HEK293 (cell line): ENCODE measurements at regions not wholly inside any gene's neighbourhood (a gene's known extent, or its start where the extent isn't known, plus 50 kb on each side); places are given as distances from the start of the nearest gene placed in this dataset.

Experiments
- CTCF ChIA-PET: fragments of 350-600 bp; formaldehyde crosslinking; extraction: SDS; loops from one replicate; lab custom pipeline; 2021; ENCODE audit warnings: antibody characterized with exemption; lab: Yijun Ruan, JAX
- POLR2A ChIA-PET: fragments of 300-600 bp; formaldehyde crosslinking; extraction: SDS; loops from one replicate; lab custom pipeline; 2020; ENCODE audit warnings: antibody characterized with exemption, inconsistent platforms; lab: Yijun Ruan, JAX
- H3K27ac ChIP-seq: fragments of 200-500 bp; sonication (Bioruptor generic); 2 replicates; pipeline ENCODE4 v1.5.1; 2014; ENCODE audit warnings: low read depth, low read length, control low read depth, inconsistent platforms; ENCODE audit errors: extremely low read depth
- H3K36me3 ChIP-seq, 2 experiments: fragments of 200-500 bp in 1 of 2; sonication (Bioruptor generic) in 1 of 2; 1 replicate in 1 of 2; 2 replicates in 1 of 2; pipeline ENCODE4 v1.5.1; 2014 to 2017; ENCODE audit warnings: inconsistent platforms in 2 of 2, low read length in 2 of 2; ENCODE audit not compliant: control insufficient read depth in 2 of 2, insufficient read depth in 1 of 2
- H3K4me1 ChIP-seq: fragments of 200-500 bp; sonication (Bioruptor generic); 2 replicates; pipeline ENCODE4 v1.5.1; 2014; ENCODE audit warnings: mild to moderate bottlenecking, low read length, inconsistent platforms; ENCODE audit not compliant: control insufficient read depth, insufficient read depth
- H3K4me3 ChIP-seq: 2 replicates; pipeline ENCODE4 v1.5.1; 2011; ENCODE audit warnings: low read depth, mild to moderate bottlenecking, control low read depth, low read length, moderate library complexity
- H3K9me3 ChIP-seq: fragments of 200-500 bp; sonication (Bioruptor generic); 2 replicates; pipeline ENCODE4 v1.5.1; 2014; ENCODE audit warnings: low read depth, low read length, inconsistent platforms; ENCODE audit not compliant: control insufficient read depth, insufficient read depth
- KLF17 ChIP-seq: fragments of 450-650 bp; formaldehyde crosslinking; IDR thresholded peaks from 2 replicates; pipeline ENCODE4 v1.5.1; 2016; ENCODE audit warnings: missing biosample characterization, missing genetic modification characterization
- OVOL3 ChIP-seq: fragments of 450-650 bp; formaldehyde crosslinking; IDR thresholded peaks from 2 replicates; pipeline ENCODE4 v1.5.1; 2016; ENCODE audit warnings: missing biosample characterization, missing genetic modification characterization
- ZBTB10 ChIP-seq: fragments of 450-650 bp; formaldehyde crosslinking; IDR thresholded peaks from 2 replicates; pipeline ENCODE4 v1.5.1; 2016; ENCODE audit warnings: missing biosample characterization, missing genetic modification characterization
- ZEB2 ChIP-seq: fragments of 450-650 bp; formaldehyde crosslinking; IDR thresholded peaks from 2 replicates; pipeline ENCODE4 v1.5.1; 2016; ENCODE audit warnings: missing biosample characterization, missing genetic modification characterization
- ZNF266 ChIP-seq: fragments of 450-650 bp; formaldehyde crosslinking; IDR thresholded peaks from 2 replicates; pipeline ENCODE4 v1.5.1; 2016; ENCODE audit warnings: missing biosample characterization, missing genetic modification characterization, low read depth
- ZNF335 ChIP-seq: fragments of 450-650 bp; formaldehyde crosslinking; conservative IDR thresholded peaks from 2 replicates; pipeline ENCODE4 v1.5.1; 2016; ENCODE audit warnings: missing biosample characterization, missing genetic modification characterization
- ZNF404 ChIP-seq: fragments of 450-650 bp; formaldehyde crosslinking; IDR thresholded peaks from 2 replicates; pipeline ENCODE4 v1.5.1; 2017; ENCODE audit warnings: missing biosample characterization, missing genetic modification characterization
- ZNF488 ChIP-seq: fragments of 450-650 bp; formaldehyde crosslinking; IDR thresholded peaks from 2 replicates; pipeline ENCODE4 v1.5.1; 2016; ENCODE audit warnings: missing biosample characterization, missing genetic modification characterization
- ZNF513 ChIP-seq: fragments of 450-650 bp; IDR thresholded peaks from 2 replicates; pipeline ENCODE4 v1.5.1; 2018; ENCODE audit warnings: missing biosample characterization, missing genetic modification characterization
- ZNF560 ChIP-seq: fragments of 450-650 bp; formaldehyde crosslinking; IDR thresholded peaks from 2 replicates; pipeline ENCODE4 v1.5.1; 2017; ENCODE audit warnings: missing biosample characterization, missing genetic modification characterization, borderline replicate concordance
- ZNF704 ChIP-seq: fragments of 450-650 bp; formaldehyde crosslinking; IDR thresholded peaks from 2 replicates; pipeline ENCODE4 v1.5.1; 2016; ENCODE audit warnings: missing biosample characterization, missing genetic modification characterization
- ZNF830 ChIP-seq: fragments of 450-650 bp; IDR thresholded peaks from 2 replicates; pipeline ENCODE4 v1.5.0; 2018; ENCODE audit warnings: missing biosample characterization, missing genetic modification characterization, low read depth, mild to moderate bottlenecking, moderate library complexity
- TF ChIP-seq, protein P1 (sequence below): fragments of 450-650 bp; formaldehyde crosslinking; IDR thresholded peaks from 2 replicates; pipeline ENCODE4 v1.5.1; 2017; ENCODE audit warnings: missing biosample characterization, missing genetic modification characterization
- TF ChIP-seq, protein P2 (sequence below): fragments of 450-650 bp; formaldehyde crosslinking; optimal IDR thresholded peaks from 2 replicates; pipeline ENCODE3; 2016; ENCODE audit warnings: missing biosample characterization, mild to moderate bottlenecking, missing genetic modification characterization
- TF ChIP-seq, protein P3 (sequence below): fragments of 450-650 bp; formaldehyde crosslinking; conservative IDR thresholded peaks from 2 replicates; pipeline ENCODE4 v1.5.1; 2016; ENCODE audit warnings: low read depth, missing biosample characterization, missing genetic modification characterization

- TF ChIP-seq ZNF704 (tag by site-specific recombination) (no peak), ZNF335 (tag by site-specific recombination) (no peak), ZNF513 (tag by site-specific recombination) (no peak), OVOL3 (no peak), ZNF404 (tag by site-specific recombination) (no peak), ZBTB10 (tag by site-specific recombination) (no peak), ZEB2 (tag by site-specific recombination) (no peak), ZNF488 (tag by site-specific recombination) (no peak), ZNF560 (tag by site-specific recombination) (no peak), ZNF266 (no peak), KLF17 (tag by site-specific recombination) (no peak), ZNF830 (tag by site-specific recombination) (no peak)
- TF ChIP-seq, protein P1, sequence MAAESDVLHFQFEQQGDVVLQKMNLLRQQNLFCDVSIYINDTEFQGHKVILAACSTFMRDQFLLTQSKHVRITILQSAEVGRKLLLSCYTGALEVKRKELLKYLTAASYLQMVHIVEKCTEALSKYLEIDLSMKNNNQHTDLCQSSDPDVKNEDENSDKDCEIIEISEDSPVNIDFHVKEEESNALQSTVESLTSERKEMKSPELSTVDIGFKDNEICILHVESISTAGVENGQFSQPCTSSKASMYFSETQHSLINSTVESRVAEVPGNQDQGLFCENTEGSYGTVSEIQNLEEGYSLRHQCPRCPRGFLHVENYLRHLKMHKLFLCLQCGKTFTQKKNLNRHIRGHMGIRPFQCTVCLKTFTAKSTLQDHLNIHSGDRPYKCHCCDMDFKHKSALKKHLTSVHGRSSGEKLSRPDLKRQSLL (tag by site-specific recombination): no peak
- TF ChIP-seq, protein P2, sequence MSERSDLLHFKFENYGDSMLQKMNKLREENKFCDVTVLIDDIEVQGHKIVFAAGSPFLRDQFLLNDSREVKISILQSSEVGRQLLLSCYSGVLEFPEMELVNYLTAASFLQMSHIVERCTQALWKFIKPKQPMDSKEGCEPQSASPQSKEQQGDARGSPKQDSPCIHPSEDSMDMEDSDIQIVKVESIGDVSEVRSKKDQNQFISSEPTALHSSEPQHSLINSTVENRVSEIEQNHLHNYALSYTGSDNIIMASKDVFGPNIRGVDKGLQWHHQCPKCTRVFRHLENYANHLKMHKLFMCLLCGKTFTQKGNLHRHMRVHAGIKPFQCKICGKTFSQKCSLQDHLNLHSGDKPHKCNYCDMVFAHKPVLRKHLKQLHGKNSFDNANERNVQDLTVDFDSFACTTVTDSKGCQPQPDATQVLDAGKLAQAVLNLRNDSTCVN: no peak
- TF ChIP-seq, protein P3, sequence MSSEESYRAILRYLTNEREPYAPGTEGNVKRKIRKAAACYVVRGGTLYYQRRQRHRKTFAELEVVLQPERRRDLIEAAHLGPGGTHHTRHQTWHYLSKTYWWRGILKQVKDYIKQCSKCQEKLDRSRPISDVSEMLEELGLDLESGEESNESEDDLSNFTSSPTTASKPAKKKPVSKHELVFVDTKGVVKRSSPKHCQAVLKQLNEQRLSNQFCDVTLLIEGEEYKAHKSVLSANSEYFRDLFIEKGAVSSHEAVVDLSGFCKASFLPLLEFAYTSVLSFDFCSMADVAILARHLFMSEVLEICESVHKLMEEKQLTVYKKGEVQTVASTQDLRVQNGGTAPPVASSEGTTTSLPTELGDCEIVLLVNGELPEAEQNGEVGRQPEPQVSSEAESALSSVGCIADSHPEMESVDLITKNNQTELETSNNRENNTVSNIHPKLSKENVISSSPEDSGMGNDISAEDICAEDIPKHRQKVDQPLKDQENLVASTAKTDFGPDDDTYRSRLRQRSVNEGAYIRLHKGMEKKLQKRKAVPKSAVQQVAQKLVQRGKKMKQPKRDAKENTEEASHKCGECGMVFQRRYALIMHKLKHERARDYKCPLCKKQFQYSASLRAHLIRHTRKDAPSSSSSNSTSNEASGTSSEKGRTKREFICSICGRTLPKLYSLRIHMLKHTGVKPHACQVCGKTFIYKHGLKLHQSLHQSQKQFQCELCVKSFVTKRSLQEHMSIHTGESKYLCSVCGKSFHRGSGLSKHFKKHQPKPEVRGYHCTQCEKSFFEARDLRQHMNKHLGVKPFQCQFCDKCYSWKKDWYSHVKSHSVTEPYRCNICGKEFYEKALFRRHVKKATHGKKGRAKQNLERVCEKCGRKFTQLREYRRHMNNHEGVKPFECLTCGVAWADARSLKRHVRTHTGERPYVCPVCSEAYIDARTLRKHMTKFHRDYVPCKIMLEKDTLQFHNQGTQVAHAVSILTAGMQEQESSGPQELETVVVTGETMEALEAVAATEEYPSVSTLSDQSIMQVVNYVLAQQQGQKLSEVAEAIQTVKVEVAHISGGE (tag by site-specific recombination): no peak
- no peak overlapping the region for H3K27ac ChIP-seq
- POLR2A ChIA-PET: no interaction called here
- no peaks in the 10 kb centered on the region for H3K36me3 ChIP-seq
- no peaks in the 10 kb centered on the region for H3K9me3 ChIP-seq
- H3K4me1 ChIP-seq: no peaks in the 10 kb centered on the region
- CTCF ChIA-PET: interaction anchor here (0.6 kb wide), 1 partner anchor 9 kb away, joined by 3 read pairs; no protein-coding TSS in a partner anchor
- H3K4me3 ChIP-seq: no peak overlapping the region
Observed at GRCh38 chr6:158908606-158909005, 89.4 kb upstream of the EZR start.
